ENCODE measurements at regions not wholly inside any gene's neighbourhood (a gene's known extent, or its start where the extent isn't known, plus 50 kb on each side); places are given as distances from the start of the nearest gene placed in this dataset.

DNA sequence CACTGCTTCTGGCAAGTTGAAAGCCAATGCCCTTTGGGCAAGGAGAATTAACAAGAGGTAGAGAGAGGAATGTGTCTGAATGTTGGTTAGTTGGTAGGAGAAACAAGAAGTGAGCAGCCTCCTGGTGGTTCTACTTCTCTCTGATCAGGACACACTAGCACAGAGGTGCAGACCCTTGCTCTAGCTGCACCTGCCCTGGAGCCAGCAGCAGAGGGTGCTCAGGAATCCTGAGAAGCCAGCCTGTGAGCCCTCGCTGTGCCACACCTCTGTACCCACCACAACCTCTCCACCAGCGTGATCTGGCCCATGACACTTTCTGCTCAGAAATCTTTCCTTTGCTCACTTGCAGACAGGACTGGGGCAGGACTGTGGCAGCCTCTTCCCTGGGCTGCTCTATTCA, 364.7 kb downstream of the RPS24 start:
- no peak for DNase-seq
- H3K4me3 ChIP-seq (ENCODE audit: low read depth, low read length), result no peak overlapping the region
- no peaks in the 10 kb centered on the region for H3K27me3 ChIP-seq
- H3K4me1 ChIP-seq, result no peaks in the 10 kb centered on the region
- no peaks in the 10 kb centered on the region for H3K36me3 ChIP-seq
- TF ChIP-seq, protein P1, sequence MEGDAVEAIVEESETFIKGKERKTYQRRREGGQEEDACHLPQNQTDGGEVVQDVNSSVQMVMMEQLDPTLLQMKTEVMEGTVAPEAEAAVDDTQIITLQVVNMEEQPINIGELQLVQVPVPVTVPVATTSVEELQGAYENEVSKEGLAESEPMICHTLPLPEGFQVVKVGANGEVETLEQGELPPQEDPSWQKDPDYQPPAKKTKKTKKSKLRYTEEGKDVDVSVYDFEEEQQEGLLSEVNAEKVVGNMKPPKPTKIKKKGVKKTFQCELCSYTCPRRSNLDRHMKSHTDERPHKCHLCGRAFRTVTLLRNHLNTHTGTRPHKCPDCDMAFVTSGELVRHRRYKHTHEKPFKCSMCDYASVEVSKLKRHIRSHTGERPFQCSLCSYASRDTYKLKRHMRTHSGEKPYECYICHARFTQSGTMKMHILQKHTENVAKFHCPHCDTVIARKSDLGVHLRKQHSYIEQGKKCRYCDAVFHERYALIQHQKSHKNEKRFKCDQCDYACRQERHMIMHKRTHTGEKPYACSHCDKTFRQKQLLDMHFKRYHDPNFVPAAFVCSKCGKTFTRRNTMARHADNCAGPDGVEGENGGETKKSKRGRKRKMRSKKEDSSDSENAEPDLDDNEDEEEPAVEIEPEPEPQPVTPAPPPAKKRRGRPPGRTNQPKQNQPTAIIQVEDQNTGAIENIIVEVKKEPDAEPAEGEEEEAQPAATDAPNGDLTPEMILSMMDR (IDR thresholded peaks at IDR 0.05; ENCODE audit: low read depth, low read length), result no peak
- H3K9me3 ChIP-seq, result no peaks in the 10 kb centered on the region

DNA sequence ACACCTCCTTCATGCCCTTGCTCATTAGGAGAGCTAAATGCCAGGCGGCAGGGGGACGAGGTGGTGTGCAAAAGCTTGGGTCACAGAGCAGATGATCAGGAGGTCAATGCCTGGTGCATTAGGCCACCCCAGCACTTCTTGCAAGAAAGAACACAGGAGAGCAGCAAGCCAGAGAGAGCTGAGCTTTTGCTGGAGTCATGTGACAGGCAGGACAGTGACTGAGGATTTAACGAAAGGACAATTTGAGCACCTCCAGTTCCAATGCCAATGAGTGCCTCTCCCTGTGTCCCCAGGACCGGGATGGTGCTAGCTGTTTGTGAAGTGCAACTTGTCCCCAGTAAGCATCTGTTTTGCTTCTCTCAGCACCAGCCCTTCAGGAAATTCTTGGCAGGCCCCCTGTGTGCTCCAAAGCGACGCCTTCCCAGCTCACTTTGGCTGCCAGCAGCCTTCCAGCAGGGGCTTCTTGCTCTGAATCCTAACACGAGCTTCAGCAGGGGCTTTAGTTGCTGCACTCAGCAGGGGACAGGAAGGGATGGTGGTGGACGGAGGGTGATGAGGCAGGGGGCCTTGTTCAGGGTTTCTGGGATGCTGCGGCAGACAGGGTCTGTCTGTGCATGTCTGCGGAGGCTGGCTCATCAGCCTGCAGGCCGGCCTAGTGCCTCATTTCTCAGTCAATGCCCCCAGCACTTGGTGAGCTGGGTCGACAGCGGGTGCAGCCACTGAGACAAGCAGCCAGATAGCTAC, 368.1 kb downstream of the RPS24 start:
- H3K4me1 ChIP-seq, result peaks cover 3% of the 10 kb centered on the region
- H3K27me3 ChIP-seq, result no peaks in the 10 kb centered on the region
- TF ChIP-seq, protein P1 (IDR thresholded peaks at IDR 0.05; ENCODE audit: low read depth, low read length), result no peak
- H3K4me3 ChIP-seq (ENCODE audit: low read depth, low read length), result no peak overlapping the region
- DNase-seq, result no peak
- H3K9me3 ChIP-seq, result no peaks in the 10 kb centered on the region
- H3K36me3 ChIP-seq, result no peaks in the 10 kb centered on the region

DNA sequence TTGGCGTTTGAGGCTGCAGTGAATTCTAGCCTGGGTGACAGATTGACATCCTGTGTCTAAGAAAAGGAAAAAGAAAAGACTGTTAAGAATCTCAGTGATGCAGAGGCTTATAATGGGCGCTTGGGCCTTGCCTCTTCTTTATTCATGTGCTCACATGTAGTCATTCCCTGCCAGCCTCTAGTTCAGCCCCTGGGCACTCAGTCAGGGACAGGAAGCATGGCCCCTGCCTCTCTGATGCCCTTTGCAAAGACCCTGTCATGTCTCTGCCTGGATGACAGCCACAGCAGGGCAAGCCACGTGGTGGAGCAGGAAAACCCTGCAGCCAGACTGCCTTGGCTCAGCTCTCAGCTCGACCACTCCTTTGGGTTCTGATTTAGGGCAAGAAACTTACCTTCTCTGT, 368.9 kb downstream of the RPS24 start:
- Histone ChIP-seq H3K27me3 (no peaks in the 10 kb centered on the region), H3K9me3 (no peaks in the 10 kb centered on the region), H3K36me3 (no peaks in the 10 kb centered on the region; the same call in 1 of the 2 replicates), H3K4me3 (ENCODE audit: low read depth, low read length) (no peak overlapping the region), H3K4me1 (peaks cover 9% of the 10 kb centered on the region)
- TF ChIP-seq, protein P1 (IDR thresholded peaks at IDR 0.05; ENCODE audit: low read depth, low read length), result no peak
- DNase-seq, result no peak

DNA sequence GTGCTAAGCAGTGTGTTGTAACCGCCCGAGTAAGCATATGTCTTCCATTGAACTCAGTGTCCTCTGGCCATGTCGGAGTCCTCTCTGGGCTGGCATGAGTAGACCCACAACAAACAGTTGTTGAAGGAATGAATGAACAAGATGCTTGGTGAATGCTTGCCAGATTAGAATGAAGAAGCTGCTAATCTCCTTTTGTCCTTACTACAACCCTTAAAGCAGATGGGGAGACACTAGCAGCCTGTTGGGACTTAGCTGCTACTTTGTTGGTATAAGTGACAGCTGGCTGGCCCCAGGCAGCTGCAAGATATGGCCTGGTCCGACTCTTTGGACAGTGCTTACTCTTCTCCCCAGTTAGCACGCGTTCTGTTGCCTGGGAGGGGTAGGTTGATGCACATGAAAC, 370.1 kb downstream of the RPS24 start:
- Histone ChIP-seq H3K4me1 (peaks cover 20% of the 10 kb centered on the region), H3K4me3 (ENCODE audit: low read depth, low read length) (no peak overlapping the region), H3K9me3 (no peaks in the 10 kb centered on the region), H3K36me3 (no peaks in the 10 kb centered on the region; the same call in 1 of the 2 replicates), H3K27me3 (no peaks in the 10 kb centered on the region)
- TF ChIP-seq, protein P1 (IDR thresholded peaks at IDR 0.05; ENCODE audit: low read depth, low read length), result no peak
- no peak for DNase-seq

DNA sequence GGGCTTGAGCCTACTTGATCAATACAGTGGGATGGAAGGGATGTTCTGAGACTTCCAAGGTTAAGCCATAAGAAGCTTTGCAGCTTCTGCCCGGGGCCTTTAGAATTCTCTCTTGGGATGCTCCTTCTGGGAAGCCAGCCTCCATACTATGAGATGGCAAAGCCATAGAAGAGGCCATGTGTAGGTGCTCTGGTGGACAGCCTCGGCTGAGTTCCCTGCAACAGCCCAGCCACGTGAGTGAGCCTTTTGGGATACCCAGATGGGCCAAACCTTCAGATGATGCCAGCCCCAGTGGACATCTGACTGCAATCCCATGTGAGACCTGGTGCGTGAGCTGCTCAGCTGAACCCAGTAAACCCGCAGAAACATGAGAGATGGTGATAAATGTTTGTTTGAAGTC, 370.6 kb downstream of the RPS24 start:
- TF ChIP-seq, protein P1 (IDR thresholded peaks at IDR 0.05; ENCODE audit: low read depth, low read length), result no peak
- DNase-seq, result no peak
- Histone ChIP-seq H3K4me3 (ENCODE audit: low read depth, low read length) (no peak overlapping the region), H3K27me3 (no peaks in the 10 kb centered on the region), H3K9me3 (no peaks in the 10 kb centered on the region), H3K36me3 (no peaks in the 10 kb centered on the region; the same call in 1 of the 2 replicates), H3K4me1 (peaks cover 25% of the 10 kb centered on the region)

DNA sequence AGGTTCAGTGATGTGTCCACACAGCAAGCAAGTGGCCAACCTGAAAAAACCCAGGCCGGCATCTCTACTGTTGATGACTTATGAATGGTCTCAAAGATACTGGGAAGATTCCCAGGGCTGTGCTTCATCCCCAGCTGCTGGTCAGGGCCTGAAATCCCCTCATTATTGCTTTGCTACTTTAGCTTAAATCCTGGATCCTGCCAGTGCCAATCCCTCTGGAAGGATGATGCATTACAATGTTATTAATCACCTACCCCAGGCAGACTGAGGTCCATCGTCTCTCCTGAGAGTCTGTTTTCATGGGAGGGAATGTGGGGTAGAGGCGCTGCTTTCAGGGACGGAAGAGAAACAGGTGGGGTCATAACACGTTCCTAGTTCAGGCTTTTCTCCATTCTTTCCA, 371.6 kb downstream of the RPS24 start:
- TF ChIP-seq, protein P1 (IDR thresholded peaks at IDR 0.05; ENCODE audit: low read depth, low read length), result no peak
- no peak for DNase-seq
- Histone ChIP-seq H3K36me3 (no peaks in the 10 kb centered on the region; the same call in 1 of the 2 replicates), H3K9me3 (no peaks in the 10 kb centered on the region), H3K4me1 (peaks cover 25% of the 10 kb centered on the region), H3K27me3 (no peaks in the 10 kb centered on the region), H3K4me3 (ENCODE audit: low read depth, low read length) (no peak overlapping the region)
